HG03159 (cell line): ENCODE measurements at regions not wholly inside any gene's neighbourhood (a gene's known extent, or its start where the extent isn't known, plus 50 kb on each side); places are given as distances from the start of the nearest gene placed in this dataset.
"Not testable (repeated sequence)": the region's sequence is repeated elsewhere in the genome, so short reads cannot be mapped to it uniquely, and the experiment has no call there.

Experiments used
- ATAC-seq: cut with Tn5 transposase; IDR thresholded peaks from one replicate; pipeline ENCODE4 v1.9.1; 2021; ENCODE audit warnings: mild to moderate bottlenecking, moderate library complexity; ENCODE audit not compliant: unreplicated experiment

- no peak for ATAC-seq
These were observed 124.3 kb downstream of the BDH1 start for GRCh38 chr3:197431346-197431910.

GRCh38 chr3:197430934-197431333, 124.8 kb downstream of the BDH1 start:
- ATAC-seq, result no peak

- no peak for ATAC-seq
These were observed 125.3 kb downstream of the BDH1 start for GRCh38 chr3:197430502-197430901.

- no peak for ATAC-seq
These were observed 126.8 kb downstream of the BDH1 start for GRCh38 chr3:197428952-197429351.

DNA sequence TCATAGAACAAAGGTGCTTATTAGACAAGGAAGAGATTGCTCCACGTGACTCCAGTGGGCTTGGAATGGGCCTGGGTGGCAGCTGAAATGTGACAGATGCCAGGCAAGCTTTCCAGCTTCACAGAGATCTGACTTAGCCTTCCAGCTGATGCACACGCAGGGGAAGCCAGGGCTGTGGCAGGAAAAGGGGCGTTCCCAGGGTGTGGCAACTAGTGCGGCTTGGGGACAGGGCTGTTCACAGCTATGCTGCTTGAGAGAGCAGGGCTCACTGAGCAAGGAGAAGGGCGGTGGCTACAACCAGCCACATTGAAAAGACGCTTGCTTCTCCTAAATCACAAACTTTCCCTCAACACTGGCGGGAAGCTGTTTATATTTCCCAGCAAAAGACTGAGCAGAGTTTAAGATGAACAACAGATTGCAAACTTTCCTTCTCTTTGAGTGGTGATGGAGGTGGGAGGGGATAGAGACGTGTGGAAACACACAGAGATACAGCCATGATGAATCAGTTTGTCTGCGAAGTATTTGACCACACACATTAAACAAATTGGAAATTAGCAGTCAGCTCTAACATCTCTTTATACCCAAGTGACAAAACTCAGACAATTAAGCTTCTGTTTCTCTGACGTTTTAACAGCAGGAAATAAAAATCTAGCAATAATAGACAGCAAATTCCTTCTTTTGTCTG, 127.5 kb downstream of the BDH1 start:
- ATAC-seq, result no peak

DNA sequence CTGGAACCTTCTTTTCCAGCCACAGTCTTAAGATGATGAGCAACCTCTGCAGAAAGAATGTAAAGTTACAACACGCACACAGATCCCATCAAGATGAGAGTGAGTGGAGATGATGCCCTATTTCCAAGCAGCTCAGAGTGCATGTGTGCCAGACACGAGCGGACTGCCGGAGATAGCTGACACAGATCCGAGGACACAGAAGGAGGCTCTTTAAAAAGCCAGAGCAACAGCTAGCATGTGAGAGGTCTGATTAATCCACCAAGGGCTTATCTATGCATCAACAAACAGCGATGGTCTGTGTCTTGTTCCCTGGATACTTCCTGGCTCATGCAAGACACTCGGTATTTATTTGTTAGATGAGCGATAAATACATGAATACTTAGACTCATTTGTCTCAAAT, 128.6 kb upstream of the DLG1 start:
- no peak for ATAC-seq

DNA sequence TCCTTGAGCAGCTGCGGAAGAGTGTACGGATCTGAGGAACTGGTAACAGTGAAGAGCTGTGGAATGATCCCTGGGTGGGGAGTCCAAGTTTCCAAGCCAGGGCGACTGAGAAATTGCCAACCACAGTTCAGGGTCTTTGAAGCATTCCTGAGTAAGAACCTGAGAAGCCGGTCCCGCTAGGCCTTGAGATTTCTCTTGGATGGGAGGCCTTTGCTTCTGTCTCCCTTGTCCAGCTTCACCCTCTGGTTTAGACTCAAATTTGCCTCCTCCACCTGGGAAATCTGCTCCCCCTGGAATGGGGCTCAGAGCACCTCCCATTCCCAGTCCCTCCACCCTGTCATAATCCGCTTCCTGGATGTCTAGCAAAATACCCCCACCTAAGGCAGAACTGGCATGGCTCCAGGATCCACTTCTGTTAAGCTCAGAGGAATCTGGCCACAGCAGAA, 127.7 kb upstream of the DLG1 start:
- no peak for ATAC-seq

- no peak for ATAC-seq
These were observed 127.2 kb upstream of the DLG1 start for GRCh38 chr3:197425485-197426120.

DNA sequence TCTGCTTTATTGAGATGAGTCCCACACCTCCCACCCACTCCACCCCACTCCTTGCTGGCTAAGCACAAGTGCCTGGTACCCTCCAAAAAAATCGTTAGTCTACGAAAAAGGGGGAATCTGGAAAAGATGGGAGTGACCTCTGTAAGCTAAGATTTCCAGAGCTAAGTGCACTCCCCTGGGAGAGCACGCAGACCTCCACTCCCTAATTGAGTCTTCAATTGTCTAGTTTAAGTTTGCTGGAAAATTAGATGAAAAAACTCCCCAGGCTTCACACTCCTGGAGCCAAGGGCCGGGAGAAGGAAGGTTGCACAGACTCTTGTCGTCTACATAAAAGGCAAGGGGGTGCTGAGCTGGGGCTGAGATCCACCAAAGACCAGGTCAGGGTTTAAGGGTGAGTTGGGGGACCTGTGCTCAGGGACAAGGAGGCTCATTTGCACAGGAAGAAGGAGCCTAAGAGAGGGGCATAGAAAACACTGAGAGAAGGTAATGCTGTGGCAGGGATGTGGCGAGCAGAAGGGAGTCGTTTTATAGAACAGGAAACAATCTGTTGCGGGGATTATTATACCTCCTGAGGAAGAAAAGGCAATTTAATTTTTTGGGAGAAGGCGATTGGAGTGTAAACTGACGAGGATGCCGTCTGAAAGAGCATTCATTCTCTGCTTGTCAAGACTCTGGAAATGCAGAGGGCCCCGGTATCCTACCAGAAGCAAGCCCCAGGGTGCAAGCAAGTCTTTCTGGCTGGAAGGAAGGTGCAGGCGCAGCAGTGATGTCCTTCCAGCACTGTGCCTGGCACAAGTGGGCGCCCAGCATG, 126.5 kb upstream of the DLG1 start:
- no peak for ATAC-seq

- ATAC-seq, result no peak
These were observed 125.9 kb upstream of the DLG1 start for GRCh38 chr3:197424266-197424665.

DNA sequence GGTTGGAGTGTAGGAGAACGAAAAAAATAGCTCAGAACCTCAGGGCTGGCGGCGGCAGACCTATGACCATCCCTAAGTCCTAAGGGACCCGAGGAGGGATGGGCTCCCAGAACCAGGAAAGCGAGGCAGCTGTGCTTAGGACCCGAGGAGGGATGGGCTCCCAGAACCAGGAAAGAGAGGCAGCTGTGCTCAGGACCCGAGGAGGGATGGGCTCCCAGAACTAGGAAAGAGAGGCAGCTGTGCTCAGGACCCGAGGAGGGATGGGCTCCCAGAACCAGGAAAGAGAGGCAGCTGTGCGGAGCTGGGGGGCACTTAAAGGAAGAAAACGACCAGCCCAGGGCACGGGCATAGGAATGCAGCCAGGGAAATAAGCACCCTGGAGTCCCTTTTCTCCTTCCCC, 125.0 kb upstream of the DLG1 start:
- ATAC-seq, result no peak

DNA sequence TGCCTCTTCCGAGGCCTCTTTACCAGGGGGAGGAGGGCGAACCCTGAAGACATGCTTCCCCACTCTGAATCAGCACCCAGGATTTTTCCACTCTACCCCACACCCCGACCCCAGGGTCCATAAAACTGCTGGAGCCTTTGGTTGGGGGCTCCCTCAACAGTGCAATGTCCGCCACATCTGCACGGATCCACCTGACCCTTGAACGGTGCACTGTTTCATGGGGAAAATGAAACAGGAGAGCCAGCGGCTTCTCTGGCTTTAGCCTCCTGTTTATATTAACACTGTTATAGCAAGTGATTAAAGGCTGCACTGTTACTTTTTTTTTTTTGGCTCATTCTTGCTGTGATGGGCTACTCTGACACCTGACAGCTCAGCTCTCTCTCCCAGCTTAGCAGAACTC, 124.1 kb upstream of the DLG1 start:
- ATAC-seq, result no peak

- ATAC-seq, result no peak
These were observed 122.6 kb upstream of the DLG1 start for GRCh38 chr3:197421021-197421420.

DNA sequence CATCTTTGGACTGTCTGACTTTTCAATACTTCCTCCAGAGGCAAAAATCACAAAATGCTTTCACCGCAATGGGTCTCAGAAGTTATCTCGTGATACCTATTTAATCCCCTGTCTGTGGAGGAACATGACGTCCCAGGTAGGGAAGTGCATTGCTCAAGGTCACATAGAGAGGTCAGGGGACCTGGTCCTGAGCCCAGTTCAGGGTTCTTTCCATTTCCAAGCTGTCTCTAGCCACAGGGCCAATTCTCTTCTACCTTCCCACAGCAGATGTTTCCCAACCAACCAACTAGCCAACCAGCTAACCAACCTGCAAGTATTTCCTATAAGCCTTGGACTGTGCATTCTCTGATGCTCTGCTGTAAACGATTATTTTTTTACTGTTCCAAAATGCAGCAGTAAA, 122.2 kb upstream of the DLG1 start:
- no peak for ATAC-seq

DNA sequence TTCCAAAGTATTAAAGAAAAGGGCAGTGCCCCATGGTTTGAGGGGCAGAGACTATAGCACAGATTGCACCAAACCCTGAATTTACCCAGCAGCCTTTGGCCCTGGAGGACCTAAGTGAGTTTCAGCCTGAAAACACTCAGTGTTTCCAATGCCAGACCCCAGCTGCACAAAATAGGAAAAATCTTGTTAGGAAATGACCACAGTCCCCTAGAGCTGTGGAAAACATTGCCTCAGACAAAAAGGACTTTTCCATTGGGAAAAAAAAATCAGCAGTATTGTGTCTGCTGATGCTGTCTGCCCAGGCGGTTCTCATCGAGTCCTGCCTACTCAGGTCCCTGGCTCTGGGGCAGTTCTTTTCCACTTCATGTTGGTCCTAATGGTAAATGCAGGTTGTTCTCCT, 121.7 kb upstream of the DLG1 start:
- no peak for ATAC-seq

GRCh38 chr3:197419696-197420095, 121.3 kb upstream of the DLG1 start:
- no peak for ATAC-seq

- no peak for ATAC-seq
These were observed 119.7 kb upstream of the DLG1 start for GRCh38 chr3:197417911-197418618.

DNA sequence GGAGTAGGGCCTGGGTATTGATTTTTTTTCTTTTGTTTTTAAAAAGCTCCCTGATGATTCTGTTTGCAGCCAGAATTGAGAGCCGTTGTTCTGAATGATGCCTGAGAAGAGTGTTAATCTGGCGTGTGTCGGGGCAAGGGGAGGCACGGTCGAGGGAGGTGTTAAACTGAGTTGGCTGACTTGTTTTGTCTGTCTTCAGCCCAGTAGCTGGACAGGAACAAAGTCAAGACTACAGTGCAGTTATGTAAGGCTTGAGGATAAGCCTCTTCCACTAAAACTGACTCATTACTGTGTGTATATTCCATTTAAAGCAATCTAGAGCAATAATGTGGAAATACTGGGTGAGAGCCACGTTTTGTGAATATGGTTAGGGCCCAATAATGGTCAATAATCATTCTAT, 119.0 kb upstream of the DLG1 start:
- ATAC-seq, result no peak

GRCh38 chr3:197411899-197412298, 113.5 kb upstream of the DLG1 start:
- ATAC-seq, result not testable (repeated sequence)

DNA sequence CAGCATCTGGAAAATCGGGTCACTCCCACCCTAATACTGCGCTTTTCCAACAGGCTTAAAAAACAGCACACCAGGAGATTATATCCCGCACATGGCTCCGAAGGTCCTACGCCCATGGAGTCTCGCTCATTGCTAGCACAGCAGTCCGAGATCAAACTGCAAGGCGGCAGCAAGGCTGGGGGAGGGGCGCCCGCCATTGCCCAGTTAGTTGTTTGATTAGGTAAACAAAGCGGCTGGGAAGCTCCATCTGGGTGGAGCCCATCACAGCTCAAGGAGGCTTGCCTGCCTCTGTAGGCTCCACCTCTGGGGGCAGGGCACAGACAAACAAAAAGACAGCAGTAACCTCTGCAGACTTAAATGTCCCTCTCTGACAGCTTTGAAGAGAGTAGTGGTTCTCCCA, 111.8 kb upstream of the DLG1 start:
- not testable (repeated sequence) for ATAC-seq
